Tibial artery (tissue), 4 donors: ENCODE measurements at regions not wholly inside any gene's neighbourhood (a gene's known extent, or its start where the extent isn't known, plus 50 kb on each side); places are given as distances from the start of the nearest gene placed in this dataset.
A peak's percentile ranks its signal among the peaks of the same experiment; 100 is the strongest.

Source experiments
- DNase-seq, 2 donors: peaks; one replicate each; pipeline ENCODE4 v3.0.0-alpha.2; 2019
- H3K27ac ChIP-seq, 2 donors: fragments of 200-600 bp; sonication (generic) in 1 of 2; 1 replicate in 1 of 2; 2 replicates in 1 of 2; pipeline ENCODE4 v1.5.1; 2018 to 2019; ENCODE audit warnings: mild to moderate bottlenecking in 1 of 2
- H3K27me3 ChIP-seq, 2 donors: fragments of 200-600 bp; sonication (generic) in 1 of 2; one replicate each; pipeline versions ENCODE4 v1.5.1 to v1.6.0; 2016 to 2019
- H3K36me3 ChIP-seq, 3 donors: fragments of 200-600 bp; sonication (generic) in 2 of 3; one replicate each; pipeline ENCODE4 v1.5.1; 2016 to 2019; ENCODE audit warnings: mild to moderate bottlenecking in 2 of 3
- H3K4me1 ChIP-seq, 4 donors: fragments of 200-600 bp; sonication (generic) in 2 of 4; 1 replicate in 3 of 4; 2 replicates in 1 of 4; pipeline ENCODE4 v1.5.1; 2016 to 2019
- H3K4me3 ChIP-seq, 2 donors: fragments of 200-600 bp; sonication (generic) in 1 of 2; 1 replicate in 1 of 2; 2 replicates in 1 of 2; pipeline ENCODE4 v1.5.1; 2018 to 2019; ENCODE audit warnings: mild to moderate bottlenecking in 2 of 2
- H3K9me3 ChIP-seq, 3 donors: fragments of 200-600 bp; sonication (generic) in 1 of 3; one replicate each; pipeline ENCODE4 v1.5.1; 2016 to 2019
- CTCF ChIP-seq, 2 experiments: fragments of 200-600 bp in 1 of 2; fragments of 450-650 bp in 1 of 2; IDR thresholded peaks; one replicate each; pipeline ENCODE4 v1.5.1; 2017 to 2019; ENCODE audit warnings: antibody characterized with exemption in 2 of 2, mild to moderate bottlenecking in 1 of 2, moderate library complexity in 1 of 2
- intact Hi-C: fragments of 100-400 bp; cut with DNase I; formaldehyde crosslinking; loops from one replicate; pipeline ENCODE4 v1.15.0; 2023; ENCODE audit warnings: low total_unique reads

GRCh38 chr5:146965761-146966659 lies 87.5 kb upstream of the PPP2R2B start:
- no peaks in the 10 kb centered on the region for H3K36me3 ChIP-seq
- TF ChIP-seq CTCF (IDR thresholded peaks at IDR 0.05), result peak; percentile 77 to 91

GRCh38 chr5:146967646-146968045 lies 89.1 kb upstream of the PPP2R2B start:
- peak; percentile 29 to 75 for DNase-seq
- H3K36me3 ChIP-seq, result no peaks in the 10 kb centered on the region
- H3K4me3 ChIP-seq, result no peak overlapping the region
- no peaks in the 10 kb centered on the region for H3K9me3 ChIP-seq
- no peaks in the 10 kb centered on the region for H3K27me3 ChIP-seq
- H3K4me1 ChIP-seq, result peaks cover 0 to 31% (median 16%) of the 10 kb centered on the region in 4 donors
- TF ChIP-seq CTCF (IDR thresholded peaks at IDR 0.05), result no peak
- peak overlapping the region; percentile 14 to 47 for H3K27ac ChIP-seq
- intact Hi-C loops, result loop anchor here (2.0 to 10.0 kb wide), 2 partner anchors 227 to 425 kb away; no protein-coding TSS in a partner anchor

More at GRCh38 chr5:146965761-146966659, 87.5 kb upstream of the PPP2R2B start:
- intact Hi-C loops, result loop anchor here (2.0 to 10.0 kb wide), 3 partner anchors 229 to 423 kb away; no protein-coding TSS in a partner anchor
- peaks cover 0 to 31% (median 16%) of the 10 kb centered on the region in 4 donors for H3K4me1 ChIP-seq
- H3K27ac ChIP-seq, result no peak overlapping the region
- DNase-seq, result peak; percentile 73 to 75
- H3K4me3 ChIP-seq, result no peak overlapping the region
- H3K27me3 ChIP-seq, result no peaks in the 10 kb centered on the region
- H3K9me3 ChIP-seq, result no peaks in the 10 kb centered on the region

- Histone ChIP-seq H3K9me3 (no peaks in the 10 kb centered on the region), H3K4me3 (no peak overlapping the region), H3K36me3 (no peaks in the 10 kb centered on the region), H3K4me1 (peaks cover 0 to 20% (median 8%) of the 10 kb centered on the region in 4 donors), H3K27ac (no peak overlapping the region), H3K27me3 (no peaks in the 10 kb centered on the region)
- intact Hi-C loops, result no loop called here
- DNase-seq, result no peak
- TF ChIP-seq CTCF (IDR thresholded peaks at IDR 0.05), result no peak
Observed at GRCh38 chr5:146971401-146971800, 92.8 kb upstream of the PPP2R2B start.

GRCh38 chr5:146986469-146986868 lies 107.9 kb upstream of the PPP2R2B start:
- intact Hi-C loops, result no loop called here
- H3K27ac ChIP-seq, result no peak overlapping the region
- H3K9me3 ChIP-seq, result peaks cover 0 to 42% (median 0%) of the 10 kb centered on the region in 3 donors

GRCh38 chr5:146993876-146994530 lies 115.4 kb upstream of the PPP2R2B start:
- no peak for DNase-seq
- H3K9me3 ChIP-seq, result peaks cover 0 to 26% (median 0%) of the 10 kb centered on the region in 3 donors
- H3K4me3 ChIP-seq, result no peak overlapping the region
- H3K27me3 ChIP-seq, result no peaks in the 10 kb centered on the region
- TF ChIP-seq CTCF (IDR thresholded peaks at IDR 0.05), result no peak
- intact Hi-C loops, result no loop called here
- H3K36me3 ChIP-seq, result no peaks in the 10 kb centered on the region
- no peak overlapping the region for H3K27ac ChIP-seq
- no peaks in the 10 kb centered on the region for H3K4me1 ChIP-seq

More at GRCh38 chr5:146986469-146986868, 107.9 kb upstream of the PPP2R2B start:
- peaks cover 0 to 3% of the 10 kb centered on the region in 2 donors for H3K27me3 ChIP-seq
- H3K36me3 ChIP-seq, result no peaks in the 10 kb centered on the region
- H3K4me1 ChIP-seq, result no peaks in the 10 kb centered on the region
- no peak for TF ChIP-seq CTCF (IDR thresholded peaks at IDR 0.05)
- DNase-seq, result no peak
- H3K4me3 ChIP-seq, result no peak overlapping the region
